HEK293T (cell line): ENCODE measurements at regions not wholly inside any gene's neighbourhood (a gene's known extent, or its start where the extent isn't known, plus 50 kb on each side); places are given as distances from the start of the nearest gene placed in this dataset.
"Not testable (repeated sequence)": the region's sequence is repeated elsewhere in the genome, so short reads cannot be mapped to it uniquely, and the experiment has no call there.

Experiments used
- CTCF ChIA-PET: fragments of 350-600 bp; formaldehyde crosslinking; extraction: SDS; loops from one replicate; lab custom pipeline; 2021; ENCODE audit warnings: antibody characterized with exemption, inconsistent platforms; lab: Yijun Ruan, JAX
- POLR2A ChIA-PET: fragments of 350-600 bp; formaldehyde crosslinking; extraction: SDS; loops from one replicate; lab custom pipeline; 2020; ENCODE audit warnings: antibody characterized with exemption, inconsistent platforms; lab: Yijun Ruan, JAX
- DNase-seq: peaks from one replicate; pipeline ENCODE4 v3.0.0; 2012; ENCODE audit warnings: mixed read lengths; ENCODE audit errors: extremely low spot score
- ARNT ChIP-seq: fragments of 450-650 bp; IDR thresholded peaks from 2 replicates; pipeline ENCODE4 v1.6.1; 2017; ENCODE audit warnings: mild to moderate bottlenecking
- BHLHE40 ChIP-seq: fragments of 450-650 bp; IDR thresholded peaks from 2 replicates; pipeline ENCODE4 v1.6.1; 2016; ENCODE audit warnings: mild to moderate bottlenecking, moderate library complexity, borderline replicate concordance
- CTBP1 ChIP-seq: fragments of 450-650 bp; IDR thresholded peaks from 2 replicates; pipeline ENCODE4 v1.6.1; 2016; ENCODE audit warnings: borderline replicate concordance
- ELF4 ChIP-seq: fragments of 450-650 bp; IDR thresholded peaks from 2 replicates; pipeline ENCODE4 v1.6.1; 2017; ENCODE audit warnings: antibody characterized with exemption
- FOXA1 ChIP-seq: fragments of 450-650 bp; IDR thresholded peaks from 2 replicates; pipeline ENCODE4 v1.6.1; 2016; ENCODE audit warnings: mild to moderate bottlenecking
- FOXK2 ChIP-seq: fragments of 450-650 bp; IDR thresholded peaks from 2 replicates; pipeline ENCODE4 v1.6.1; 2016; ENCODE audit warnings: mild to moderate bottlenecking
- FOXM1 ChIP-seq: fragments of 450-650 bp; IDR thresholded peaks from 2 replicates; pipeline ENCODE4 v1.6.1; 2017; ENCODE audit warnings: mild to moderate bottlenecking, borderline replicate concordance
- HDGF ChIP-seq: fragments of 450-650 bp; IDR thresholded peaks from 2 replicates; pipeline ENCODE4 v1.6.1; 2017; ENCODE audit warnings: antibody characterized with exemption, borderline replicate concordance
- L3MBTL2 ChIP-seq: fragments of 450-650 bp; conservative IDR thresholded peaks from 2 replicates; pipeline ENCODE4 v1.6.1; 2016; ENCODE audit warnings: mild to moderate bottlenecking
- LEF1 ChIP-seq: fragments of 450-650 bp; IDR thresholded peaks from 2 replicates; pipeline ENCODE4 v1.6.1; 2017; ENCODE audit warnings: mild to moderate bottlenecking, borderline replicate concordance
- NFRKB ChIP-seq: fragments of 450-650 bp; IDR thresholded peaks from 2 replicates; pipeline ENCODE4 v1.6.1; 2016; ENCODE audit warnings: mild to moderate bottlenecking, moderate library complexity
- PKNOX1 ChIP-seq: fragments of 450-650 bp; IDR thresholded peaks from 2 replicates; pipeline ENCODE4 v1.6.1; 2016
- SP1 ChIP-seq: fragments of 450-650 bp; IDR thresholded peaks from 2 replicates; pipeline ENCODE4 v1.6.1; 2017
- SUZ12 ChIP-seq: fragments of 450-650 bp; IDR thresholded peaks from 2 replicates; pipeline ENCODE4 v1.6.1; 2016; ENCODE audit warnings: mild to moderate bottlenecking
- TARDBP ChIP-seq: fragments of 450-650 bp; IDR thresholded peaks from 2 replicates; pipeline ENCODE4 v1.6.1; 2016
- ZNF384 ChIP-seq: fragments of 450-650 bp; IDR thresholded peaks from 2 replicates; pipeline ENCODE4 v1.6.1; 2016

GRCh38 chr5:134471858-134472449, 53.5 kb upstream of the JADE2 start:
- not testable (repeated sequence) for DNase-seq
- POLR2A ChIA-PET: interaction anchor here (0.6 kb wide), 1 partner anchor 14 kb away, joined by 6 read pairs; no protein-coding TSS in a partner anchor

GRCh38 chr5:134468921-134469400, 56.5 kb upstream of the JADE2 start:
- TF ChIP-seq ZNF384 (no peak), TARDBP (no peak), NFRKB (no peak), SUZ12 (no peak), SP1 (no peak), HDGF (no peak), FOXK2 (no peak), FOXM1 (no peak), CTBP1 (no peak), PKNOX1 (no peak), ARNT (no peak)
- POLR2A ChIA-PET: no interaction called here
- CTCF ChIA-PET: interaction anchor here (1.3 kb wide), 1 partner anchor 119 kb away, joined by 3 read pairs; no protein-coding TSS in a partner anchor

More at GRCh38 chr5:134471858-134472449, 53.5 kb upstream of the JADE2 start:
- CTCF ChIA-PET: not testable (repeated sequence)

GRCh38 chr5:134467231-134467630, 55.5 kb upstream of the CDKN2AIPNL start:
- TF ChIP-seq L3MBTL2 (no peak), SUZ12 (no peak), PKNOX1 (no peak), CTBP1 (no peak), ELF4 (no peak), NFRKB (no peak), HDGF (no peak), SP1 (no peak), LEF1 (no peak), ARNT (no peak), BHLHE40 (no peak), FOXM1 (no peak), TARDBP (no peak), ZNF384 (no peak), FOXK2 (no peak), FOXA1 (no peak)
- ChIA-PET POLR2A (interaction anchor here (0.8 to 2.9 kb wide), 14 partner anchors 9 to 239 kb away, joined by 3 to 18 read pairs (median 6); partner anchors contain the start of genes CDKN2AIPNL, JADE2 and UBE2B), CTCF (interaction anchor here (1.4 to 2.1 kb wide), 2 partner anchors 13 to 120 kb away, joined by 5 to 6 read pairs; no protein-coding TSS in a partner anchor)
- no peak for DNase-seq

More at GRCh38 chr5:134468921-134469400, 56.5 kb upstream of the JADE2 start:
- no peak for DNase-seq

GRCh38 chr5:134466241-134467069, 54.8 kb upstream of the CDKN2AIPNL start:
- peak; percentile 62 for DNase-seq
- POLR2A ChIA-PET: interaction anchor here (0.8 to 2.9 kb wide), 23 partner anchors 10 to 238 kb away, joined by 3 to 18 read pairs (median 4); partner anchors contain the start of genes CDKN2AIPNL, JADE2 and UBE2B
- CTCF ChIA-PET: interaction anchor here (0.5 to 2.1 kb wide), 3 partner anchors 12 to 180 kb away, joined by 5 to 8 read pairs (median 6); no protein-coding TSS in a partner anchor
- TF ChIP-seq LEF1 (no peak), TARDBP (no peak), FOXM1 (no peak), FOXA1 (no peak), BHLHE40 (no peak), ZNF384 (no peak), PKNOX1 (no peak), ARNT (no peak), SP1 (no peak), SUZ12 (no peak), L3MBTL2 (no peak), ELF4 (no peak), HDGF (no peak), CTBP1 (no peak), FOXK2 (no peak)

GRCh38 chr5:134465816-134466240, 54.1 kb upstream of the CDKN2AIPNL start:
- ChIA-PET CTCF (interaction anchor here (2.1 kb wide), 1 partner anchor 12 kb away, joined by 6 read pairs; no protein-coding TSS in a partner anchor), POLR2A (interaction anchor here (0.6 to 2.9 kb wide), 21 partner anchors 10 to 237 kb away, joined by 3 to 18 read pairs (median 4); partner anchors contain the start of genes CDKN2AIPNL and JADE2)
- TF ChIP-seq PKNOX1 (no peak), HDGF (no peak), SP1 (no peak), L3MBTL2 (no peak), NFRKB (no peak), CTBP1 (no peak), ZNF384 (no peak), SUZ12 (no peak), ARNT (no peak), BHLHE40 (no peak), FOXA1 (no peak), LEF1 (no peak), TARDBP (no peak), FOXM1 (no peak), ELF4 (no peak), FOXK2 (no peak)
- peak; percentile 86 for DNase-seq
